H9 (cell line): ENCODE measurements at regions not wholly inside any gene's neighbourhood (a gene's known extent, or its start where the extent isn't known, plus 50 kb on each side); places are given as distances from the start of the nearest gene placed in this dataset.

Experiments used
- DNase-seq: peaks from one replicate; pipeline ENCODE4 v3.0.0-alpha.2; 2017
- H2AFZ ChIP-seq: one replicate; pipeline ENCODE4 v1.6.1; 2013; ENCODE audit warnings: mild to moderate bottlenecking, low read length, control low read depth, moderate library complexity
- H2AK5ac ChIP-seq: 2 replicates; pipeline ENCODE4 v1.6.1; 2013; ENCODE audit warnings: low read length, control low read depth, mixed read lengths; ENCODE audit not compliant: insufficient read length
- H2BK120ac ChIP-seq: one replicate; pipeline ENCODE4 v1.6.1; 2013; ENCODE audit warnings: low read depth, mild to moderate bottlenecking, low read length, control low read depth, inconsistent platforms; ENCODE audit not compliant: poor library complexity, severe bottlenecking
- H2BK12ac ChIP-seq: 2 replicates; pipeline ENCODE4 v1.6.1; 2013; ENCODE audit warnings: low read length, control low read depth, mixed read lengths, low read depth; ENCODE audit not compliant: insufficient read length
- H2BK15ac ChIP-seq: 2 replicates; pipeline ENCODE4 v1.6.1; 2013; ENCODE audit warnings: low read depth, low read length, control low read depth
- H2BK20ac ChIP-seq: one replicate; pipeline ENCODE4 v1.6.1; 2013; ENCODE audit warnings: low read depth, mild to moderate bottlenecking, low read length, control low read depth, inconsistent platforms; ENCODE audit not compliant: poor library complexity, severe bottlenecking
- H2BK5ac ChIP-seq: 2 replicates; pipeline ENCODE4 v1.6.1; 2013; ENCODE audit warnings: low read length, control low read depth, mixed read lengths; ENCODE audit not compliant: insufficient read length
- H3K14ac ChIP-seq: 2 replicates; pipeline ENCODE4 v1.6.1; 2013; ENCODE audit warnings: low read length, control low read depth; ENCODE audit not compliant: insufficient read depth
- H3K18ac ChIP-seq: 2 replicates; pipeline ENCODE4 v1.6.1; 2013; ENCODE audit warnings: low read depth, mild to moderate bottlenecking, mixed read lengths, low read length, control low read depth; ENCODE audit not compliant: insufficient read length
- H3K23ac ChIP-seq: 2 replicates; pipeline ENCODE4 v1.6.1; 2013; ENCODE audit warnings: low read length, control low read depth, mixed read lengths, low read depth; ENCODE audit not compliant: insufficient read length
- H3K23me2 ChIP-seq: 2 replicates; pipeline ENCODE4 v1.6.1; 2013; ENCODE audit warnings: low read depth, mild to moderate bottlenecking, mixed read lengths, low read length, control low read depth; ENCODE audit not compliant: insufficient read length, poor library complexity, severe bottlenecking
- H3K27ac ChIP-seq: 2 replicates; pipeline ENCODE4 v1.5.1; 2013; ENCODE audit warnings: low read length, control low read depth, mixed read lengths, low read depth; ENCODE audit not compliant: insufficient read length
- H3K27me3 ChIP-seq: 2 replicates; pipeline ENCODE4 v1.6.1; 2013; ENCODE audit warnings: low read length, control low read depth, inconsistent platforms; ENCODE audit not compliant: insufficient read depth
- H3K4ac ChIP-seq: 2 replicates; pipeline ENCODE4 v1.6.1; 2013; ENCODE audit warnings: low read depth, mild to moderate bottlenecking, control low read depth, inconsistent platforms, low read length, moderate library complexity
- H3K4me1 ChIP-seq: 2 replicates; pipeline ENCODE4 v1.6.1; 2013; ENCODE audit warnings: low read length, control low read depth, inconsistent platforms; ENCODE audit not compliant: insufficient read depth
- H3K4me2 ChIP-seq: 2 replicates; pipeline ENCODE4 v1.6.1; 2013; ENCODE audit warnings: low read length, control low read depth, mixed read lengths; ENCODE audit not compliant: insufficient read length, insufficient read depth
- H3K56ac ChIP-seq: 2 replicates; pipeline ENCODE4 v1.6.1; 2013; ENCODE audit warnings: low read depth, mild to moderate bottlenecking, mixed read lengths, low read length, control low read depth; ENCODE audit not compliant: insufficient read length
- H3K79me1 ChIP-seq: 2 replicates; pipeline ENCODE4 v1.6.1; 2013; ENCODE audit warnings: low read depth, mild to moderate bottlenecking, moderate library complexity, low read length, control low read depth, inconsistent platforms; ENCODE audit not compliant: insufficient read depth, poor library complexity, severe bottlenecking
- H3K79me2 ChIP-seq: 2 replicates; pipeline ENCODE4 v1.6.1; 2013; ENCODE audit warnings: low read length, control low read depth, inconsistent platforms; ENCODE audit not compliant: insufficient read depth
- H3K9ac ChIP-seq: 2 replicates; pipeline ENCODE4 v1.6.1; 2013; ENCODE audit warnings: low read length, control low read depth, mixed read lengths; ENCODE audit not compliant: insufficient read length; ENCODE audit errors: extremely low read depth
- H3K9me3 ChIP-seq: one replicate; pipeline ENCODE4 v1.6.1; 2013; ENCODE audit warnings: low read depth, low read length, inconsistent platforms; ENCODE audit not compliant: control insufficient read depth
- H3T11ph ChIP-seq: one replicate; pipeline ENCODE4 v1.6.1; 2013; ENCODE audit warnings: mild to moderate bottlenecking, low read length, control low read depth, inconsistent platforms
- H4K20me1 ChIP-seq: one replicate; pipeline ENCODE4 v1.6.1; 2013; ENCODE audit not compliant: control insufficient read depth, insufficient read length, insufficient read depth
- H4K5ac ChIP-seq: 2 replicates; pipeline ENCODE4 v1.6.1; 2013; ENCODE audit warnings: low read depth, mild to moderate bottlenecking, mixed read lengths, low read length, control low read depth; ENCODE audit not compliant: insufficient read length
- H4K8ac ChIP-seq: replicated peaks from 2 replicates; pipeline ENCODE4 v1.6.1; 2013; ENCODE audit warnings: low read length, control low read depth, mixed read lengths, low read depth; ENCODE audit not compliant: insufficient read length
- H4K91ac ChIP-seq: 2 replicates; pipeline ENCODE4 v1.6.1; 2013; ENCODE audit warnings: low read depth, mild to moderate bottlenecking, moderate library complexity, mixed read lengths, low read length, control low read depth; ENCODE audit not compliant: insufficient read length
- H3K27ac Mint-ChIP-seq, 3 experiments: 2 replicates in 2 of 3; 3 replicates in 1 of 3; pipeline ENCODE4 v1.8.0; 2020 to 2021; ENCODE audit warnings: mixed read lengths in 3 of 3, mild to moderate bottlenecking in 1 of 3, moderate library complexity in 1 of 3
- H3K27me3 Mint-ChIP-seq: 2 replicates; pipeline ENCODE4 v1.8.0; 2021; ENCODE audit warnings: low read depth, mild to moderate bottlenecking, moderate library complexity, mixed read lengths
- H3K36me3 Mint-ChIP-seq, 3 experiments: 2 replicates in 2 of 3; 3 replicates in 1 of 3; pipeline ENCODE4 v1.8.0; 2020 to 2021; ENCODE audit warnings: low read depth in 3 of 3, mixed read lengths in 3 of 3; ENCODE audit not compliant: insufficient read depth in 1 of 3
- H3K4me1 Mint-ChIP-seq, 2 experiments: 2 replicates each; pipeline ENCODE4 v1.8.0; 2020; ENCODE audit warnings: mixed read lengths in 2 of 2
- H3K4me3 Mint-ChIP-seq, 2 experiments: 2 replicates in 1 of 2; 3 replicates in 1 of 2; pipeline ENCODE4 v1.8.0; 2020 to 2021; ENCODE audit warnings: mild to moderate bottlenecking in 2 of 2, mixed read lengths in 2 of 2, moderate library complexity in 1 of 2
- H3K9me3 Mint-ChIP-seq, 2 experiments: 2 replicates in 1 of 2; 3 replicates in 1 of 2; pipeline ENCODE4 v1.8.0; 2020; ENCODE audit warnings: mild to moderate bottlenecking in 2 of 2, mixed read lengths in 2 of 2, moderate library complexity in 1 of 2
- WGBS: extraction: QIAGEN DNeasy Blood & Tissue Kit; methylation state at CpG from one replicate; pipeline ENCODE4 v1.1.7; 2013; ENCODE audit warnings: missing lambda C conversion rate, low lambda C conversion rate, mixed read lengths; ENCODE audit not compliant: insufficient read length; ENCODE audit errors: extremely low coverage; 5-methylcytosine and 5-hydroxymethylcytosine counted together
- TF ChIP-seq, protein P1 (sequence below): fragments of 200-600 bp; sonication (generic); conservative IDR thresholded peaks from 3 replicates; pipeline ENCODE4 v1.8.0; 2021; ENCODE audit warnings: antibody characterized with exemption, mild to moderate bottlenecking

DNA sequence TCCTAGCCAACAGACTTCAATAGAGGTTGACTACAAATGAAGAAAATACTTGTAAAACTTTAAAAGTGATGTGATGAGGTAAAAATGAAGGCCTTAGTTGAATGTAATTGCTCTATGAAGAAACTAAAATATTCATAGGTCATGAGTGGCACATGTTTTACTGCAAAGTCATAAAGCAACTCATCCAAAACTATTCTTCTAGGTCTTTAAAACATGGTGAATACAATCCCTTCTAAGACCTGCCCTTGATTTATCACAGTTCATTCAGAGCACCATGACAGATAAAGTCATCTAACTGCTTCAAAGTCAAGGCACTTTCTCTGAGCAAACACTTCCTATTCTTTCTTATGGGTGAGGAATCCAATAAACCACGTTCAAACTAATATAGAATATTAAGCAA is 713.5 kb downstream of the SORCS1 start:
- Histone ChIP-seq H4K5ac (no peak overlapping the region), H3K23me2 (no peaks in the 10 kb centered on the region), H4K8ac (no peak overlapping the region), H2BK15ac (no peak overlapping the region), H4K91ac (no peak overlapping the region), H2BK5ac (no peak overlapping the region), H3K9me3 (no peaks in the 10 kb centered on the region), H2BK120ac (no peak overlapping the region), H3K79me2 (no peaks in the 10 kb centered on the region), H2BK12ac (no peak overlapping the region), H3K79me1 (no peaks in the 10 kb centered on the region), H3K18ac (no peak overlapping the region), H3K23ac (no peak overlapping the region), H2AK5ac (no peak overlapping the region), H2BK20ac (no peak overlapping the region), H3T11ph (no peak overlapping the region), H3K4me1 (no peaks in the 10 kb centered on the region), H3K4ac (no peak overlapping the region), H3K4me2 (no peak overlapping the region), H3K9ac (no peak overlapping the region), H3K27ac (no peak overlapping the region), H3K27me3 (no peaks in the 10 kb centered on the region), H3K14ac (no peak overlapping the region), H4K20me1 (no peaks in the 10 kb centered on the region), H3K56ac (no peak overlapping the region), H2AFZ (no peak overlapping the region)
- no peak for DNase-seq
- H3K36me3 Mint-ChIP-seq = no peaks in the 10 kb centered on the region
- no peaks in the 10 kb centered on the region for H3K9me3 Mint-ChIP-seq
- no peak overlapping the region for H3K4me3 Mint-ChIP-seq
- TF ChIP-seq, protein P1, sequence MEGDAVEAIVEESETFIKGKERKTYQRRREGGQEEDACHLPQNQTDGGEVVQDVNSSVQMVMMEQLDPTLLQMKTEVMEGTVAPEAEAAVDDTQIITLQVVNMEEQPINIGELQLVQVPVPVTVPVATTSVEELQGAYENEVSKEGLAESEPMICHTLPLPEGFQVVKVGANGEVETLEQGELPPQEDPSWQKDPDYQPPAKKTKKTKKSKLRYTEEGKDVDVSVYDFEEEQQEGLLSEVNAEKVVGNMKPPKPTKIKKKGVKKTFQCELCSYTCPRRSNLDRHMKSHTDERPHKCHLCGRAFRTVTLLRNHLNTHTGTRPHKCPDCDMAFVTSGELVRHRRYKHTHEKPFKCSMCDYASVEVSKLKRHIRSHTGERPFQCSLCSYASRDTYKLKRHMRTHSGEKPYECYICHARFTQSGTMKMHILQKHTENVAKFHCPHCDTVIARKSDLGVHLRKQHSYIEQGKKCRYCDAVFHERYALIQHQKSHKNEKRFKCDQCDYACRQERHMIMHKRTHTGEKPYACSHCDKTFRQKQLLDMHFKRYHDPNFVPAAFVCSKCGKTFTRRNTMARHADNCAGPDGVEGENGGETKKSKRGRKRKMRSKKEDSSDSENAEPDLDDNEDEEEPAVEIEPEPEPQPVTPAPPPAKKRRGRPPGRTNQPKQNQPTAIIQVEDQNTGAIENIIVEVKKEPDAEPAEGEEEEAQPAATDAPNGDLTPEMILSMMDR = no peak
- H3K27me3 Mint-ChIP-seq = no peaks in the 10 kb centered on the region; the same call in 1 of the 2 replicates
- no peaks in the 10 kb centered on the region for H3K4me1 Mint-ChIP-seq
- H3K27ac Mint-ChIP-seq = no peak overlapping the region
- WGBS = no CpG with 5 or more reads among the region's 1 CpG
